ENCODE measurements at regions not wholly inside any gene's neighbourhood (a gene's known extent, or its start where the extent isn't known, plus 50 kb on each side); places are given as distances from the start of the nearest gene placed in this dataset.

- TF ChIP-seq POLR2A (IDR thresholded peaks at IDR 0.05; ENCODE audit: low read length) (no peak), GATA1 (IDR thresholded peaks at IDR 0.05; ENCODE audit: low read depth, low read length) (no peak)
Observed at GRCh38 chr14:26175658-26176057, 422.2 kb downstream of the NOVA1 start.
